ENCODE measurements at regions not wholly inside any gene's neighbourhood (a gene's known extent, or its start where the extent isn't known, plus 50 kb on each side); places are given as distances from the start of the nearest gene placed in this dataset.
"Not testable (repeated sequence)": the region's sequence is repeated elsewhere in the genome, so short reads cannot be mapped to it uniquely, and the experiment has no call there.

DNA sequence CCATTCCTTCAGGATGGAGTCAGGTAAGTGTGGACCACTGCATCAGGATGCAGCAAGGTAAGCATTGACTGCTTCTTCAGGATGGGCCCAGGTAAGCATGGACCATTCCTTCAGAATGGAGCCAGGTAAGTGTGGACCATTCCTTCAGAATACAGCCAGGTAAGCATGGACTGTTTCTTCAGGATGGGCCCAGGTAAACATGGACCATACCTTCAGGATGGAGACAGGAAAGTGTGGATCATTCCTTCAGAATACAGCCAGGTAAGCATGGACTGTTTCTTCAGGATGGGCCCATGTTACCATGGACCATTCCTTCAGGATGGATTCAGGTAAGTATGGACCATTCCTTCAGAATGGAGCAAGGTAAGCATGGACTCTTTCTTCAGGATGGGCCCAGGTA, 89.4 kb upstream of the SPACA7 start:
- H3K27me3 ChIP-seq (ENCODE audit: control insufficient read depth in 1 of 2, insufficient read depth in 2 of 2, low read length in 1 of 2); intact Hi-C loops (cut with DNase I); H3K4me1 ChIP-seq (ENCODE audit: control insufficient read depth in 1 of 2, insufficient read depth in 2 of 2, low read length in 2 of 2); H3K36me3 ChIP-seq (ENCODE audit: control insufficient read depth in 1 of 2, insufficient read depth in 2 of 2, low read length in 1 of 2); H3K9me3 ChIP-seq (ENCODE audit: control insufficient read depth, low read length); ATAC-seq (ENCODE audit: low FRiP score); H3K27ac ChIP-seq (ENCODE audit: low read depth in 1 of 2, low read length in 2 of 2); H3K4me3 ChIP-seq (ENCODE audit: low read length in 2 of 2); DNase-seq: not testable (repeated sequence)

DNA sequence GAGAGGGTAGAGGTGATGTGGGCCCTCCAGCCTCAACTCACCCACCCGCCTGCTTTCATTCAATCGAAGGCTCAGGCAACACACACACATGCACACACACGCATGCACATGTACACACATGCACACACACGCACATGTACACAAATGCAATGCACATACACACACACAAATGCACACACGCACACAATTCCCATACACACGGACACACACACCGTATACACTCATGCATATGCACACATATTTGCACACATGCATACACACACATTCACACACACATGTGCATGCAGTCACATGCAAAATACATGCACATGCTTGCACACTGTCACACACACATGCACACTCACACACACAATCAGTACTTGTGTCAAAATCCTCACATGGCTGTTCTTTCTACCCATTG, 55.9 kb upstream of the SPACA7 start:
- ATAC-seq (ENCODE audit: low FRiP score), result no peak
- DNase-seq, result no peak

DNA sequence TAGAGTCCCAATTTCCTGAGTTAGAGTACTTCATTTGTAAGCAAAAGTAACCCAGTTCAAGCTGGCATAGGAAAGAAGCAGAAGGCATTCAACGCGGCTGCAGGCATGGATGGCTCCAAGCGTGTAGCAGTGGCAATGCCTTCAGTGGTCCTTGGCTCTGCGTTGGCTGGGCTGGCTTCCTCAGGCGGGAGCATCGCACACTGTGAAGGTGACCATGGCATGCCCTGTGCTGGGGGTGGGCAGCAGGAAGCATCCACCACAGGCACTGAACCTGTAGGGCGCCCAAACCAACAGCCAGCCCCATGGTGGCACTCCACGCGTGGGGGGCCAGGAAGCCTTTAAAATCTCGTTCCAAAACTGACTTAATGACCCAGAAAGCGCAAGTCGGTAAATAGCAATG, 53.6 kb upstream of the SPACA7 start:
- intact Hi-C loops (cut with DNase I), result no loop called here
- 93 to 96% methylated on average over 12 of the region's 12 CpGs for WGBS, 2 donors
- H3K27ac ChIP-seq (ENCODE audit: low read depth in 1 of 2, low read length in 2 of 2), result no peak overlapping the region

More for the DNA sequence above, 55.9 kb upstream of the SPACA7 start:
- no peak overlapping the region for H3K27ac ChIP-seq (ENCODE audit: low read depth in 1 of 2, low read length in 2 of 2)
- WGBS, 2 donors, result 89 to 94% methylated on average over 7 of the region's 7 CpGs
- H3K36me3 ChIP-seq (ENCODE audit: control insufficient read depth in 1 of 2, insufficient read depth in 2 of 2, low read length in 1 of 2), result no peaks in the 10 kb centered on the region
- H3K27me3 ChIP-seq (ENCODE audit: control insufficient read depth in 1 of 2, insufficient read depth in 2 of 2, low read length in 1 of 2), result no peaks in the 10 kb centered on the region
- no peaks in the 10 kb centered on the region for H3K4me1 ChIP-seq (ENCODE audit: control insufficient read depth in 1 of 2, insufficient read depth in 2 of 2, low read length in 2 of 2)
- intact Hi-C loops (cut with DNase I), result no loop called here
- H3K9me3 ChIP-seq (ENCODE audit: control insufficient read depth, low read length), result peaks cover 9% of the 10 kb centered on the region
- H3K4me3 ChIP-seq (ENCODE audit: low read length in 2 of 2), result no peak overlapping the region

DNA sequence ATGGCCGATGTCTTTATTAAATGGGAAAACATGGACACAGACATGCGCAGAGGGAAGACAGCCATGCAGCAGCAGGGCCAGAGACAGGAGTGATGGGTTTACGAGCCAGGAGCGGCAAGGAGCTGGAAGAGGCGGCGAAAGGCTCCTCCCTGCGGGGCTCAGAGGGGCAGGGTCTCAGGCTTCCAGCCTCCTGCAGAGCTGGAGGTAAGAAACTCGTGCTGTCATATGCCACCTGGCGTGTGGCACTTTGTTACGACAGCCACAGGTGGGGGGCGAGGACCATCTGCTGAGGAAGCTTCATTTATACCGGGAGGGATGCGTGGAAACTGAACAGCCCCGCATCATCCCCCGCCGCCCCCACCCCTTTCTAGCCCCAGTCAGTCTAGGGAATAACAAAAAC, 52.0 kb upstream of the SPACA7 start:
- H3K4me3 ChIP-seq (ENCODE audit: low read length in 2 of 2), result no peak overlapping the region
- H3K4me1 ChIP-seq (ENCODE audit: control insufficient read depth in 1 of 2, insufficient read depth in 2 of 2, low read length in 2 of 2), result no peaks in the 10 kb centered on the region
- intact Hi-C loops (cut with DNase I), result no loop called here
- H3K36me3 ChIP-seq (ENCODE audit: control insufficient read depth in 1 of 2, insufficient read depth in 2 of 2, low read length in 1 of 2), result no peaks in the 10 kb centered on the region
- ATAC-seq (ENCODE audit: low FRiP score) (no peak), DNase-seq (no peak)
- H3K9me3 ChIP-seq (ENCODE audit: control insufficient read depth, low read length), result no peaks in the 10 kb centered on the region
- H3K27ac ChIP-seq (ENCODE audit: low read depth in 1 of 2, low read length in 2 of 2), result no peak overlapping the region
- WGBS, 2 donors, result 53 to 61% methylated on average over 16 of the region's 16 CpGs
- no peaks in the 10 kb centered on the region for H3K27me3 ChIP-seq (ENCODE audit: control insufficient read depth in 1 of 2, insufficient read depth in 2 of 2, low read length in 1 of 2)

More for the DNA sequence above, 53.6 kb upstream of the SPACA7 start:
- Histone ChIP-seq H3K9me3 (ENCODE audit: control insufficient read depth, low read length) (peaks cover 3% of the 10 kb centered on the region), H3K27me3 (ENCODE audit: control insufficient read depth in 1 of 2, insufficient read depth in 2 of 2, low read length in 1 of 2) (no peaks in the 10 kb centered on the region), H3K36me3 (ENCODE audit: control insufficient read depth in 1 of 2, insufficient read depth in 2 of 2, low read length in 1 of 2) (no peaks in the 10 kb centered on the region), H3K4me1 (ENCODE audit: control insufficient read depth in 1 of 2, insufficient read depth in 2 of 2, low read length in 2 of 2) (no peaks in the 10 kb centered on the region), H3K4me3 (ENCODE audit: low read length in 2 of 2) (no peak overlapping the region)
- ATAC-seq (ENCODE audit: low FRiP score) (no peak), DNase-seq (no peak)

DNA sequence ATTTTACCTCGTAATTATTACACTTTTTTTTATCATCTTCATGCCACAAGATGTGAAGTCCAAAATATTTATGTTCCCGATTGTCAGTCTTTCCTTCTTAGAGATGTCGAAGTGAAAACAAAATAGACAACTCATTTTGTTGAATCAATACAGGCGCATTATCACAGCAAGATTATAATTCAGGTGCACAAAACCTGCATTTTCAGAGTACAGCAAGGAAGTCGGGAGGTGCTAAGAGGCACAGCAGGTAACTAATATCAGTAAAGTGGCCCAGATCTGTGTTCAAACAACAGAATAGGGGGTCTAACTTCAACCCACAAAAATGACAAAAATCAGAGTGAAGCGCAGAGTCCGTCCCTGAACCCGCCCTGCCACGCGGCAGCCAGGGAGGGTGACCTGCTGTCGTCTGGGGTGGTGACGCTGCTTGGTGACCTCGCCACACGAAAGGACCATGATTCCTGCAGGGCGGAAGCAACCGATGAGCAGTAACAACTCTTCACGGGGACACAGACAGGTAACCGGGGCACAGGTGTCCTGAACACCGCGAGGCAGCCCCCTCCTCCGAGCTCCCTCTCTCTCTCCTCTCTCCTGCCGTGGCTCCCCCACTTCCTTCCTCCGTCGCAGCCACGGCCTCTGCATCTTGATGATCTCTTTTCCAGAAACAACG, 50.9 kb upstream of the SPACA7 start:
- 74% methylated on average over 26 of the region's 26 CpGs for WGBS, 2 donors
- intact Hi-C loops (cut with DNase I), result no loop called here
- H3K27ac ChIP-seq (ENCODE audit: low read depth in 1 of 2, low read length in 2 of 2), result no peak overlapping the region
- no peaks in the 10 kb centered on the region for H3K27me3 ChIP-seq (ENCODE audit: control insufficient read depth in 1 of 2, insufficient read depth in 2 of 2, low read length in 1 of 2)
- no peaks in the 10 kb centered on the region for H3K4me1 ChIP-seq (ENCODE audit: control insufficient read depth in 1 of 2, insufficient read depth in 2 of 2, low read length in 2 of 2)
- DNase-seq (no peak), ATAC-seq (ENCODE audit: low FRiP score) (no peak)
- H3K4me3 ChIP-seq (ENCODE audit: low read length in 2 of 2), result no peak overlapping the region
- H3K36me3 ChIP-seq (ENCODE audit: control insufficient read depth in 1 of 2, insufficient read depth in 2 of 2, low read length in 1 of 2), result no peaks in the 10 kb centered on the region
- no peaks in the 10 kb centered on the region for H3K9me3 ChIP-seq (ENCODE audit: control insufficient read depth, low read length)

DNA sequence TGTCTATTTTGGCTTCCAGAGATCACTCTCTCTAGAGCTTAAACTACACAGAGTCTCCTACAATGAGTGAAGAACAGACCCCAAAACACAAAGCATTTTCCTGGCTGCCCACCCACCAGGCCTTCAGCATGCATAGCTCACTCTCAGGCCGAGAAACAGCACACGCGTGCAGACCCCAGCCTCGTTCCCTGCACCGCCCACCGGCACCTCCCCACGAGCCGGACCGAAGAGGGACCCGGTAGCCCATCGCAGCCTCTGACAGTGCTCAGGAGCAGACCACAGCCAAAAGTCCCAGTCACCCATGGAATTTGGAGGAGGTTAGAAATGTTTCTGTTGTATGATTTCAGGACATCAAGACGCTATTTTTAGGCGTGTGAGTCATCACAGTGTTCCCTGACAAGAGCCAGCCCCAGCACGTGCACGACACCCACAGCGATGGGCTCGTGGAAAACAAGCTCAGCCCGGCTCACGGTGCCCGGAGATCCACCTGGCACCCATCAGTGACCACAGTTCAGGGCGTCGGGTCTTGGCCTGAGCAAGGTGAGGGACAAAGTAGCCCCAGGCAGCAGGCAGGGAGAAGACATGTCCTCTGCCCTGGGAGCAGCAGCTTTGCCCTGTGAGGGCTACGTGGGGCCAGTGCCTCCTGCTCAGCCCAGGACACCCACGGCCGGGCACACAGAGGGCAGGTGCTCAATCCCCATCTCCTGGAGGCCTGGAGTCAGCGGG, 50.1 kb upstream of the SPACA7 start:
- Histone ChIP-seq H3K4me3 (ENCODE audit: low read length in 2 of 2) (no peak overlapping the region), H3K36me3 (ENCODE audit: control insufficient read depth in 1 of 2, insufficient read depth in 2 of 2, low read length in 1 of 2) (no peaks in the 10 kb centered on the region), H3K27me3 (ENCODE audit: control insufficient read depth in 1 of 2, insufficient read depth in 2 of 2, low read length in 1 of 2) (no peaks in the 10 kb centered on the region), H3K4me1 (ENCODE audit: control insufficient read depth in 1 of 2, insufficient read depth in 2 of 2, low read length in 2 of 2) (no peaks in the 10 kb centered on the region), H3K9me3 (ENCODE audit: control insufficient read depth, low read length) (no peaks in the 10 kb centered on the region), H3K27ac (ENCODE audit: low read depth in 1 of 2, low read length in 2 of 2) (no peak overlapping the region)
- 36 to 42% methylated on average over 26 of the region's 26 CpGs for WGBS, 2 donors
- DNase-seq, result peak in 1 of 2 donors; percentile 77
- intact Hi-C loops (cut with DNase I), result no loop called here
- ATAC-seq (ENCODE audit: low FRiP score), result no peak
